Thyroid gland (tissue), 4 donors: ENCODE measurements at regions not wholly inside any gene's neighbourhood (a gene's known extent, or its start where the extent isn't known, plus 50 kb on each side); places are given as distances from the start of the nearest gene placed in this dataset.

Source experiments
- DNase-seq, 2 donors: peaks; one replicate each; pipeline ENCODE4 v3.0.0-alpha.2; 2019
- H3K27ac ChIP-seq, 3 donors: fragments of 200-600 bp; sonication (generic); 1 replicate in 2 of 3; 2 replicates in 1 of 3; pipeline ENCODE4 v1.5.1; 2016 to 2019; ENCODE audit warnings: mild to moderate bottlenecking in 1 of 3, moderate library complexity in 1 of 3
- H3K27me3 ChIP-seq: fragments of 200-600 bp; sonication (generic); one replicate; pipeline ENCODE4 v1.5.1; 2019
- H3K36me3 ChIP-seq, 2 donors: fragments of 200-600 bp; sonication (generic); one replicate each; pipeline ENCODE4 v1.5.1; 2016 to 2019
- H3K4me1 ChIP-seq, 2 donors: fragments of 200-600 bp; sonication (generic); one replicate each; pipeline ENCODE4 v1.5.1; 2017 to 2019
- H3K4me3 ChIP-seq, 3 donors: fragments of 200-600 bp; sonication (generic); replicated peaks in 1 of 3; 1 replicate in 2 of 3; 2 replicates in 1 of 3; pipeline ENCODE4 v1.5.1; 2016; ENCODE audit warnings: mild to moderate bottlenecking in 1 of 3
- H3K9me3 ChIP-seq: fragments of 200-600 bp; sonication (generic); one replicate; pipeline ENCODE4 v1.5.1; 2017
- POLR2A ChIP-seq, 2 donors: fragments of 450-650 bp; IDR thresholded peaks; one replicate each; pipeline ENCODE4 v1.6.1; 2017; ENCODE audit warnings: antibody characterized with exemption in 2 of 2, mild to moderate bottlenecking in 2 of 2, moderate library complexity in 1 of 2
- WGBS, 2 donors: methylation state at CpG; one replicate each; pipeline ENCODE4 v1.1.5; 2017; 5-methylcytosine and 5-hydroxymethylcytosine counted together
- intact Hi-C: fragments of 100-400 bp; cut with DNase I; formaldehyde crosslinking; loops from one replicate; pipeline ENCODE4 v1.15.1; 2023
- TF ChIP-seq, protein P1 (sequence below), 6 experiments: fragments of 200-600 bp in 3 of 6; fragments of 450-650 bp in 3 of 6; sonication (generic) in 3 of 6; IDR thresholded peaks; one replicate each; pipeline ENCODE4 v1.5.1; 2016 to 2019; ENCODE audit warnings: antibody characterized with exemption in 6 of 6, mild to moderate bottlenecking in 2 of 6, inconsistent platforms in 1 of 6, moderate library complexity in 1 of 6

DNA sequence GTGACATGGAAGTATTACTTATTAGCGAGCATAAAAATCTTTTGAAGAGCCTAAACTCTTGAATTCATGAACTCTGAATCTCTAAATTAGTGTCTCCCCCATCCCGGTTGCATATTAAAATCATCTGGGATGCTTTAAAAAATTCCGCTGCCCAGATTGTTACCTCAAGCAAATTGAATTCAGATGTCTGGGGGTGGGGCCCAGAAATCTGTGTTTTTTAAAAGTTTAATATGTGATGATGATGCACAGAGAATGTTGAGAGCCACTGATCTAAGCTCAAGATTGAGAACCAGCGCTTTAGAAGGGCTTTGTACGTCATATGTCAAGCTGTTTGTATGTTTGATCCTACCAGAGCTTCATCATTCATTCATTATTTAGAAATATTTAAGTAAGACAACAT lies 446.8 kb downstream of the NUF2 start:
- Histone ChIP-seq H3K4me3 (no peak overlapping the region), H3K27me3 (no peaks in the 10 kb centered on the region), H3K4me1 (no peaks in the 10 kb centered on the region), H3K9me3 (no peaks in the 10 kb centered on the region), H3K36me3 (no peaks in the 10 kb centered on the region), H3K27ac (no peak overlapping the region)
- intact Hi-C loops, result no loop called here
- no peak for TF ChIP-seq POLR2A (IDR thresholded peaks at IDR 0.05)
- TF ChIP-seq, protein P1, sequence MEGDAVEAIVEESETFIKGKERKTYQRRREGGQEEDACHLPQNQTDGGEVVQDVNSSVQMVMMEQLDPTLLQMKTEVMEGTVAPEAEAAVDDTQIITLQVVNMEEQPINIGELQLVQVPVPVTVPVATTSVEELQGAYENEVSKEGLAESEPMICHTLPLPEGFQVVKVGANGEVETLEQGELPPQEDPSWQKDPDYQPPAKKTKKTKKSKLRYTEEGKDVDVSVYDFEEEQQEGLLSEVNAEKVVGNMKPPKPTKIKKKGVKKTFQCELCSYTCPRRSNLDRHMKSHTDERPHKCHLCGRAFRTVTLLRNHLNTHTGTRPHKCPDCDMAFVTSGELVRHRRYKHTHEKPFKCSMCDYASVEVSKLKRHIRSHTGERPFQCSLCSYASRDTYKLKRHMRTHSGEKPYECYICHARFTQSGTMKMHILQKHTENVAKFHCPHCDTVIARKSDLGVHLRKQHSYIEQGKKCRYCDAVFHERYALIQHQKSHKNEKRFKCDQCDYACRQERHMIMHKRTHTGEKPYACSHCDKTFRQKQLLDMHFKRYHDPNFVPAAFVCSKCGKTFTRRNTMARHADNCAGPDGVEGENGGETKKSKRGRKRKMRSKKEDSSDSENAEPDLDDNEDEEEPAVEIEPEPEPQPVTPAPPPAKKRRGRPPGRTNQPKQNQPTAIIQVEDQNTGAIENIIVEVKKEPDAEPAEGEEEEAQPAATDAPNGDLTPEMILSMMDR (IDR thresholded peaks at IDR 0.05), result no peak
- WGBS, 2 donors, result 86 to 88% methylated on average over 5 of the region's 5 CpGs
- DNase-seq, result no peak

DNA sequence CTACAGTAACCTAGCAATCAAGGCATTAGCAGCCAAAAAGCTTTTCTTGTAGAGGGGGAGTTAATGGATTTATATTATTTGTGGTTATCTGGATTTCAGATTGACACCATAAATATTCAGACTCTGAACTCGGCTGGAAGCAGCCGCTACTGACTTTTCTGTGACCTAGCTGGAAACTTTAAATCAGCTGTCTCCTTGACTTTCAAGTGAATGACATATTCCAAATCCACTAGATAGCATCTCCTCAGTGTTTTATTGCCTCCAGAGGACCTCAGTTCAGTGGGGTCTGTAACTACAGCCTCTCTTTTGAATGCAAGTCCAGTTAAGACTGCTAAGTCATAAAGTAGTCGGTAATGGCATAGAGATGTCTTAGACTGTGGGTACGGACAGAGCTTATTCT lies 448.5 kb downstream of the NUF2 start:
- Histone ChIP-seq H3K4me3 (no peak overlapping the region), H3K27ac (no peak overlapping the region), H3K4me1 (no peaks in the 10 kb centered on the region), H3K27me3 (no peaks in the 10 kb centered on the region), H3K36me3 (no peaks in the 10 kb centered on the region), H3K9me3 (no peaks in the 10 kb centered on the region)
- WGBS, 2 donors, result 57 to 69% methylated on average over 4 of the region's 4 CpGs
- TF ChIP-seq POLR2A (IDR thresholded peaks at IDR 0.05), result no peak
- TF ChIP-seq, protein P1 (IDR thresholded peaks at IDR 0.05), result no peak
- DNase-seq, result no peak
- intact Hi-C loops, result no loop called here

DNA sequence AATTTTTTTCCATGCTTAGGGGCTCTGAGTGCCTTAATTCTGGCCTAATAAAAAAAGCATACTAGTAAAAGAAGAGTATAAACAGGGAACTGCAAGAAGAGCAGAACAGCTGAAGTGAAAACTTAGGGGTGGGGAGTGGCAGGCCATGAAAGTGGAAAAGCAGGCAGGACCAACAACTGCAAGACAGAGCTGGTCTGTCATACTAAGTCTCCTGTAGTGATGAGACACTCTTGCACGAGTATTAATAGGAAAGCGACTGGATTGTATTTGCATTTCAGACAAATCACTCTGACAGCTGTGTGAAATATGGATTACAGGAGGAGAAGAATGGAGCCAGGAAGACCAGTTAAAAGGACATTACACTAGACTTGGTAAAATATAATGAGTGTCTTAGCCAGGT lies 449.9 kb downstream of the NUF2 start:
- no peaks in the 10 kb centered on the region for H3K9me3 ChIP-seq
- no peaks in the 10 kb centered on the region for H3K36me3 ChIP-seq
- no peaks in the 10 kb centered on the region for H3K4me1 ChIP-seq
- intact Hi-C loops, result no loop called here
- no peak for DNase-seq
- no peak overlapping the region for H3K4me3 ChIP-seq
- 75% methylated on average over 2 of the region's 2 CpGs for WGBS, 2 donors
- no peak overlapping the region for H3K27ac ChIP-seq
- H3K27me3 ChIP-seq, result no peaks in the 10 kb centered on the region
- TF ChIP-seq, protein P1 (IDR thresholded peaks at IDR 0.05), result no peak
- TF ChIP-seq POLR2A (IDR thresholded peaks at IDR 0.05), result no peak

DNA sequence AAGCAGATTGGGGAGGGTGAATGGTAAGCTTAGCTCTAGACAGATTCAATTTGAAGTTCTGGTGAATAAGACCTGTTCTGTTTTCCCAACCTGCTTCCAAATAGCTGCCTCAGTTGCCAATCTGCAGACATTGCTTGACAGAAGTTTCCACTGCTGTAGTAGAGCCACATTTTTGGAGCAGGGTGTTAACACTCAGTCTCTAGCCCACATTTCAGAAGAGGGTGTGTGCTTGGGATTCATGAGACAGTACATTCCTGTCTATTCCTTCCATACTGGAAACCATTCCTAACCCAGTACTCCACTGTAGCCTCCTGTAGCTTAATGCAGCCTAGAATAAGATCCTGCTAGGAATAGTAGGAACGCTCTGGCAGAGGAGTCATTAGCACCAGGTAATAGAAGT lies 450.5 kb downstream of the NUF2 start:
- H3K9me3 ChIP-seq, result no peaks in the 10 kb centered on the region
- H3K27ac ChIP-seq, result no peak overlapping the region
- no peaks in the 10 kb centered on the region for H3K27me3 ChIP-seq
- no peaks in the 10 kb centered on the region for H3K36me3 ChIP-seq
- TF ChIP-seq, protein P1 (IDR thresholded peaks at IDR 0.05), result no peak
- TF ChIP-seq POLR2A (IDR thresholded peaks at IDR 0.05), result no peak
- no peak overlapping the region for H3K4me3 ChIP-seq
- DNase-seq, result no peak
- 85 to 100% methylated on average over 1 of the region's 1 CpG for WGBS, 2 donors
- intact Hi-C loops, result no loop called here
- no peaks in the 10 kb centered on the region for H3K4me1 ChIP-seq

DNA sequence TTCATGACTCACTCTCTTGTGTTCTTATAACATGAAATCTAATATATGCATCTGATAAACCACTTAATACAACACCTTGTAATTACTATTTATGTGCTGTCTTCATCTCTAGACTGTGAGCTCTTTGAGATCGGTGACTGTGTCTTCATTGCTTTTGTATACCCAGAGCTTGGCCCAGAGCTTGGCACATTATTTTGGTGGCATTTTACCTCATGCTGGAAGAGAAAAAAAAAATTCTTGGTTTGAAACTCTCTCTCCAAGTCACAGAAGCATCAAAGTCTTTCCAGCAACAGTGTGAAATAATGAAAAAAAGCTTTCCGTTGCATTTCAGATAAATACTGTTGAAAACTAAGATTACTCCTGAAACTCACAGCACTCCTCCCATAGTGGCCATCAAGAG lies 451.6 kb downstream of the NUF2 start:
- Histone ChIP-seq H3K27me3 (no peaks in the 10 kb centered on the region), H3K4me1 (no peaks in the 10 kb centered on the region), H3K9me3 (no peaks in the 10 kb centered on the region), H3K27ac (no peak overlapping the region), H3K36me3 (no peaks in the 10 kb centered on the region), H3K4me3 (no peak overlapping the region)
- intact Hi-C loops, result no loop called here
- no peak for DNase-seq
- TF ChIP-seq POLR2A (IDR thresholded peaks at IDR 0.05), result no peak
- TF ChIP-seq, protein P1 (IDR thresholded peaks at IDR 0.05), result no peak
- WGBS, 2 donors, result 85 to 93% methylated on average over 2 of the region's 2 CpGs
